Uterus (tissue), 2 donors: ENCODE measurements at regions not wholly inside any gene's neighbourhood (a gene's known extent, or its start where the extent isn't known, plus 50 kb on each side); places are given as distances from the start of the nearest gene placed in this dataset.

Experiments used
- POLR2A ChIP-seq, 2 donors: fragments of 450-650 bp; IDR thresholded peaks; one replicate each; pipeline ENCODE4 v1.6.1; 2016; ENCODE audit warnings: antibody characterized with exemption in 2 of 2, mild to moderate bottlenecking in 1 of 2, moderate library complexity in 1 of 2
- TF ChIP-seq, protein P1 (sequence below), 4 experiments: fragments of 200-600 bp in 2 of 4; fragments of 450-650 bp in 2 of 4; sonication (generic) in 2 of 4; IDR thresholded peaks; one replicate each; pipeline ENCODE4 v1.5.1; 2016 to 2019; ENCODE audit warnings: antibody characterized with exemption in 4 of 4, mild to moderate bottlenecking in 2 of 4, moderate library complexity in 1 of 4

GRCh38 chr2:37742286-37742685, 70.8 kb upstream of the CDC42EP3 start:
- TF ChIP-seq, protein P1, sequence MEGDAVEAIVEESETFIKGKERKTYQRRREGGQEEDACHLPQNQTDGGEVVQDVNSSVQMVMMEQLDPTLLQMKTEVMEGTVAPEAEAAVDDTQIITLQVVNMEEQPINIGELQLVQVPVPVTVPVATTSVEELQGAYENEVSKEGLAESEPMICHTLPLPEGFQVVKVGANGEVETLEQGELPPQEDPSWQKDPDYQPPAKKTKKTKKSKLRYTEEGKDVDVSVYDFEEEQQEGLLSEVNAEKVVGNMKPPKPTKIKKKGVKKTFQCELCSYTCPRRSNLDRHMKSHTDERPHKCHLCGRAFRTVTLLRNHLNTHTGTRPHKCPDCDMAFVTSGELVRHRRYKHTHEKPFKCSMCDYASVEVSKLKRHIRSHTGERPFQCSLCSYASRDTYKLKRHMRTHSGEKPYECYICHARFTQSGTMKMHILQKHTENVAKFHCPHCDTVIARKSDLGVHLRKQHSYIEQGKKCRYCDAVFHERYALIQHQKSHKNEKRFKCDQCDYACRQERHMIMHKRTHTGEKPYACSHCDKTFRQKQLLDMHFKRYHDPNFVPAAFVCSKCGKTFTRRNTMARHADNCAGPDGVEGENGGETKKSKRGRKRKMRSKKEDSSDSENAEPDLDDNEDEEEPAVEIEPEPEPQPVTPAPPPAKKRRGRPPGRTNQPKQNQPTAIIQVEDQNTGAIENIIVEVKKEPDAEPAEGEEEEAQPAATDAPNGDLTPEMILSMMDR (IDR thresholded peaks at IDR 0.05) = no peak
- TF ChIP-seq POLR2A (IDR thresholded peaks at IDR 0.05) = no peak
